Activated naive CD8-positive, alpha-beta T cell treated with anti-CD3 and anti-CD28 coated beads for 36 hours (primary cell): ENCODE measurements at regions not wholly inside any gene's neighbourhood (a gene's known extent, or its start where the extent isn't known, plus 50 kb on each side); places are given as distances from the start of the nearest gene placed in this dataset.

Experiments used
- DNase-seq: peaks from one replicate; pipeline ENCODE4 v3.0.0; 2021
- H3K27ac Mint-ChIP-seq: one replicate; pipeline ENCODE4 v1.8.0; 2022; ENCODE audit warnings: mild to moderate bottlenecking, moderate library complexity, mixed read lengths
- H3K27me3 Mint-ChIP-seq: one replicate; pipeline ENCODE4 v1.8.0; 2022; ENCODE audit warnings: mild to moderate bottlenecking, mixed read lengths
- H3K36me3 Mint-ChIP-seq: one replicate; pipeline ENCODE4 v1.8.0; 2021; ENCODE audit warnings: mild to moderate bottlenecking, mixed read lengths
- H3K4me1 Mint-ChIP-seq: one replicate; pipeline ENCODE4 v1.8.0; 2021; ENCODE audit warnings: mixed read lengths
- H3K4me3 Mint-ChIP-seq: one replicate; pipeline ENCODE4 v1.8.0; 2022; ENCODE audit warnings: mild to moderate bottlenecking, moderate library complexity, mixed read lengths
- H3K9me3 Mint-ChIP-seq: one replicate; pipeline ENCODE4 v1.8.0; 2022; ENCODE audit warnings: mixed read lengths

DNA sequence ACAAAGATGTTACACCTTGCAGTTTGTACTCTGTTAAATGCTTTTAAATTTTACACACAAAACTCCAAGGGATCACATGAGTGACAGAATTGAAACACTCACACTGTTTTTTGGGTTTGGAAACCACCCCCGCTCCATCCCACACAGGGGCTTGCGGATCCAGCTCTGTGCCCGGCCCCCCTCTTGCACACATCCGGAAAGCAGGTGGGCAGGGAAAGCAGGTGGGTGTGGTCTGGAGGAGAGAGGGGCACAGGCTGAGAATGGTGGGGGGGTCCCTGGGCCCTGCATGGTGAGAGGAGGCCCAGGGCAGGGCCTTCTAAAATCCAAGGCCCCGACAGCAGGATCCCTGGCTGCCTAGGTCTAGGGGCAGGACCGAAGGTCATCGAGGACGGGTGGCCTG, 88.5 kb upstream of the HPCAL1 start:
- no peaks in the 10 kb centered on the region for H3K4me1 Mint-ChIP-seq
- no peak for DNase-seq
- no peak overlapping the region for H3K27ac Mint-ChIP-seq
- no peak overlapping the region for H3K4me3 Mint-ChIP-seq
- no peaks in the 10 kb centered on the region for H3K36me3 Mint-ChIP-seq
- no peaks in the 10 kb centered on the region for H3K27me3 Mint-ChIP-seq
- H3K9me3 Mint-ChIP-seq = no peaks in the 10 kb centered on the region

DNA sequence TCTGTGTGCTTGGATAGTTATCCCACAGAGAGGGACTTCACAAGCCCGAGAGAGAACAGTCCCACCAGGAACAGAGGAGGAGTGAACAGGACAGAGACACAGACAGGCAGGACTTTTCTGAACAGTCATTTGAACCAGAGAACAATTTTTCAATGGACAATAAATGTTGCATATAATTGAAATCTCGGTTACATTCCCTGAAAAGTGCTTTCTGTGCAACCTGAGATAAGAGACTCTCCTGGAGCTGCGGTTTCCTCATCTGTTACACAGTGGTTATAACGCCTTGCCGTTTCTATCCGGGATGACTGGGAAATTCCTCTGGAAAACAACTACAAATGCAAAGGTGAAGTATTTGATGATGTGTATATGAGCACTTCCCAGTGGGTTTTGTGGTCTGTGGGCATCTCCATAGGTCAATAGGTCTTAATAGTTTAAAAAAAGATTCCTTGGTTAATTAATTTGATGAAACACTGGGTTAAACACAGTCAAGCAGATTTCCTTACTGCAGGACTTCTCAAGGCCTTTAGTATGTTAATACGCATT, 87.2 kb upstream of the HPCAL1 start:
- no peaks in the 10 kb centered on the region for H3K4me1 Mint-ChIP-seq
- no peak for DNase-seq
- H3K4me3 Mint-ChIP-seq = no peak overlapping the region
- H3K27me3 Mint-ChIP-seq = no peaks in the 10 kb centered on the region
- no peaks in the 10 kb centered on the region for H3K9me3 Mint-ChIP-seq
- H3K36me3 Mint-ChIP-seq = no peaks in the 10 kb centered on the region
- no peak overlapping the region for H3K27ac Mint-ChIP-seq

DNA sequence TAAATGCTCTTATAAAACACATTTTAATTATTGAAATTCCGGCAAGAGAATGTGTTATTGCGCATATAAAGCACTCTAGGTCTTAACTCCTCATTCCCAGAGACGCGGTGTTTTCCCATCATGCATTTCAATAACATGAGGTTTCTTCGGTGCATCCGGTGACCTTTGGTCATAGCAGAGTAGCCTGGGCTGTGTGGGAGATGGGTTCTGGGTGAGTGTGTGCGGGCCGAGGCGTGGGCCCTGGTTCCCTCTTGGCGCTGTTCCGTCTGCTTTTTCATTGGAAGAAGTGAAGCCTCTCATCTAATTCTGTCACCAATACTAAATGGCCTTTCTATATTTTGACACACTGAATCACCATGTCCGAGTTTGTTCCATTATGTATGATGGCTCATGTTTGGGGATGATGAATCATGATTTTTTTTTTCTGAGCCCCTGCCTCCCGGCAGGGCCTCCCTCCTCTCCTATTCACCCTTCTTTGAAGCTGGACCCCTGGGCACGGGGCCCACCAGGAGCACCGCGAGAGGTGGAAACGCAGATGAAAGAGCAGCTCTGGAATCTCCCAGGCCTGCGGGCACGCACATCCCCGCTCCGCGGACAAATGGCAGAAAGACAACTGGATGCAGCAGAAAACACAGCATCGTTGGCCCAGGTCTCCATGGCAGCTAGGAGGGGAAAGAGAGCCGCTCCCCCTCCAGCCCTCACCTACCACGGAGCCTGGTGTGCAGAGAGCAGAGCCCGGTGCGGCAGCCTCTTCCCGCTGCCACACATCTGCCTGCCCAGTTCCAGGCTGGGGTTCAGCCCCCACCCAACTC, 85.8 kb upstream of the HPCAL1 start:
- no peak for DNase-seq
- Mint-ChIP-seq H3K27ac (no peak overlapping the region), H3K4me3 (no peak overlapping the region), H3K36me3 (no peaks in the 10 kb centered on the region), H3K27me3 (no peaks in the 10 kb centered on the region), H3K4me1 (no peaks in the 10 kb centered on the region), H3K9me3 (no peaks in the 10 kb centered on the region)

- DNase-seq = no peak
- Mint-ChIP-seq H3K4me3 (no peak overlapping the region), H3K36me3 (no peaks in the 10 kb centered on the region), H3K27ac (no peak overlapping the region), H3K9me3 (no peaks in the 10 kb centered on the region), H3K27me3 (no peaks in the 10 kb centered on the region), H3K4me1 (peaks cover under 1% of the 10 kb centered on the region)
Observed at GRCh38 chr2:10217489-10218435, 84.9 kb upstream of the HPCAL1 start.

GRCh38 chr2:10220045-10220901, 82.4 kb upstream of the HPCAL1 start:
- no peaks in the 10 kb centered on the region for H3K9me3 Mint-ChIP-seq
- no peak overlapping the region for H3K4me3 Mint-ChIP-seq
- DNase-seq = no peak
- H3K36me3 Mint-ChIP-seq = no peaks in the 10 kb centered on the region
- no peak overlapping the region for H3K27ac Mint-ChIP-seq
- no peaks in the 10 kb centered on the region for H3K27me3 Mint-ChIP-seq
- H3K4me1 Mint-ChIP-seq = peaks cover 4% of the 10 kb centered on the region

GRCh38 chr2:10220902-10221391, 81.8 kb upstream of the HPCAL1 start:
- Mint-ChIP-seq H3K9me3 (no peaks in the 10 kb centered on the region), H3K36me3 (no peaks in the 10 kb centered on the region), H3K27ac (no peak overlapping the region), H3K4me1 (peaks cover 4% of the 10 kb centered on the region), H3K27me3 (no peaks in the 10 kb centered on the region), H3K4me3 (no peak overlapping the region)
- no peak for DNase-seq

DNA sequence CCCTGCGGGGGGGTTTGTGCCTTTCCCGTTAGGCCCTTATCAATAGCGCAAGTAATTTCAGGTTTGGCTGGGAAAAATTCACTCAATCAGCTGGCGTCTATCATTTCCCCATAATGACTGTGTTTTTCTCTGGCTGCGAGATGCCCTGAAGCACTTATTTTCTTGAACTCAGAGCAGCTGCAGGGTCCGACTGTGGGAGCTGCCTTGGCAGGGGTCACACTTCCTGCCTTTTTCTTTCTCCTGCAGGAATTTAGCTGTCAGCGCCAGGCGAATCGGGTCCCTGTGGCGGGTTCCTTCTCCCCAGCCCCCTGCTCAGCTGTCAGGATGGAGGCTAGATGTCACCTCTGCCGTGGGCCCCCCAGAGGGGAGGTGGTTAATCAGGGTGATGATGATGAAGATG, 81.3 kb upstream of the HPCAL1 start:
- Mint-ChIP-seq H3K9me3 (no peaks in the 10 kb centered on the region), H3K4me1 (peaks cover 4% of the 10 kb centered on the region), H3K27ac (no peak overlapping the region), H3K4me3 (no peak overlapping the region), H3K36me3 (no peaks in the 10 kb centered on the region), H3K27me3 (no peaks in the 10 kb centered on the region)
- DNase-seq = no peak

DNA sequence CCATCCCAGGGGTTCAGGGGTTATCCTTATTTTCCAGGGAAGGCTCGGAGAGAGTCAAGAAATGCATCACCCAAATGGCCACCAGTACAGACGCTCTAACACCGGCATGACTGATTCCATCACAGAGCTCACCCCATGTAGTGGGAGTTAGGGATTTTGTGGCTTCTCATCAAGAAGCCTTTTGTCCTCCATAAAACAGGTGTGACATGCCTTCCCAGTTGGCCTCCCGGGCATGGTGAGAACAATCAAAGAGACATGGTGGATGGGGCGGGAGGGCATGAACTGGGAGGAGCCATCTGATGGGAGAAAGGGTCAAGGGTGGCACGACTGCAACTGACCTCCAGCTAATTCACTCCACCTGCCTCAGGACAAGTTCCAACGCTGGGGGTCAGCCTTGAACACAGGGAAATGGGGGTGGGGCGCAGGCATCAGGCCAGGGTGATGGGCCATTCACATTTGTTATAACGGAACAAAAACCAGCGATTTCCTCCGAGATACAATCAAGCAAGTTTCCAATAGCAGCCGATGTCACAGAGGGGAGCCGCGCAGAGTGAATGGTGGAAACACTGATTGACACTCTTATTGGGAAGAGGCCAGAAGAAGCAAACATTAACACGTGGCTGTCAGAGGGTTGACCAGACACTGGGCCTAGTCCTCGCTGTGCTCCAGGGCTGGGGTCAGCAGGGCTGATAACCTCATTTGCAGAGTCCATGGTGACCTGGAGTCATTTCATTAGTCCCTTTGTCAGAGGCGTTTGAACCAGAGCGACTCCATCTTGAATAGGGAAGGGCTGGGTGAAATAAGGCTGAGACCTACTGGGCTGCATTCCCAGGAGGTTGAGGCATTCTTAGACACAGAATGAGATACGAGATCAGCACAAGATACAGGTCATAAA, 80.5 kb upstream of the HPCAL1 start:
- H3K27ac Mint-ChIP-seq = no peak overlapping the region
- H3K36me3 Mint-ChIP-seq = no peaks in the 10 kb centered on the region
- no peaks in the 10 kb centered on the region for H3K9me3 Mint-ChIP-seq
- no peak for DNase-seq
- H3K4me1 Mint-ChIP-seq = peaks cover 4% of the 10 kb centered on the region
- no peak overlapping the region for H3K4me3 Mint-ChIP-seq
- H3K27me3 Mint-ChIP-seq = no peaks in the 10 kb centered on the region

GRCh38 chr2:10223471-10223870, 79.2 kb upstream of the HPCAL1 start:
- Mint-ChIP-seq H3K4me1 (peaks cover 4% of the 10 kb centered on the region), H3K9me3 (no peaks in the 10 kb centered on the region), H3K27me3 (no peaks in the 10 kb centered on the region), H3K27ac (no peak overlapping the region), H3K36me3 (no peaks in the 10 kb centered on the region), H3K4me3 (no peak overlapping the region)
- DNase-seq = no peak

GRCh38 chr2:10223932-10224720, 78.6 kb upstream of the HPCAL1 start:
- DNase-seq = no peak
- Mint-ChIP-seq H3K27ac (no peak overlapping the region), H3K27me3 (no peaks in the 10 kb centered on the region), H3K36me3 (no peaks in the 10 kb centered on the region), H3K4me1 (peaks cover 4% of the 10 kb centered on the region), H3K4me3 (no peak overlapping the region), H3K9me3 (no peaks in the 10 kb centered on the region)

DNA sequence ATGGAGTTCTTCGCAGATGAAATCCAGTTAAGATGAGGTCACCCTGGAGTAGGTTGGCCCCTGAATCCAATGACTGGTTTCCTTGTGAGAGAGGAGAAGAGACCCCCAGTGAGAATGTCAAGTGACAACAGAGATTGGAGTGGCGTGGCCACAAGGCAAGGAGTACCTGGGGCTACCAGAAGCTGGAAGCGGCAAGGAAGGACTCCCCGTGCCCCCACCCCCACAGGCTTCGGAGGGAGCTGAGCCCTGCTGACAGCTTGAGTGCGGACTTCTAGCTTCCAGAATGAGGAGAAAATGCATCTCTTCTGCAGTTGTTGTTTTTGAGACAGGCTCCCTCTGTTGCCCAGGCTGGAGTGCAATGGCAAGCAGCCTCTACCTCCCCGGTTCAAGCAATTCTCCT, 78.0 kb upstream of the HPCAL1 start:
- no peaks in the 10 kb centered on the region for H3K36me3 Mint-ChIP-seq
- no peaks in the 10 kb centered on the region for H3K27me3 Mint-ChIP-seq
- H3K27ac Mint-ChIP-seq = no peak overlapping the region
- peaks cover 4% of the 10 kb centered on the region for H3K4me1 Mint-ChIP-seq
- no peak for DNase-seq
- no peaks in the 10 kb centered on the region for H3K9me3 Mint-ChIP-seq
- no peak overlapping the region for H3K4me3 Mint-ChIP-seq

DNA sequence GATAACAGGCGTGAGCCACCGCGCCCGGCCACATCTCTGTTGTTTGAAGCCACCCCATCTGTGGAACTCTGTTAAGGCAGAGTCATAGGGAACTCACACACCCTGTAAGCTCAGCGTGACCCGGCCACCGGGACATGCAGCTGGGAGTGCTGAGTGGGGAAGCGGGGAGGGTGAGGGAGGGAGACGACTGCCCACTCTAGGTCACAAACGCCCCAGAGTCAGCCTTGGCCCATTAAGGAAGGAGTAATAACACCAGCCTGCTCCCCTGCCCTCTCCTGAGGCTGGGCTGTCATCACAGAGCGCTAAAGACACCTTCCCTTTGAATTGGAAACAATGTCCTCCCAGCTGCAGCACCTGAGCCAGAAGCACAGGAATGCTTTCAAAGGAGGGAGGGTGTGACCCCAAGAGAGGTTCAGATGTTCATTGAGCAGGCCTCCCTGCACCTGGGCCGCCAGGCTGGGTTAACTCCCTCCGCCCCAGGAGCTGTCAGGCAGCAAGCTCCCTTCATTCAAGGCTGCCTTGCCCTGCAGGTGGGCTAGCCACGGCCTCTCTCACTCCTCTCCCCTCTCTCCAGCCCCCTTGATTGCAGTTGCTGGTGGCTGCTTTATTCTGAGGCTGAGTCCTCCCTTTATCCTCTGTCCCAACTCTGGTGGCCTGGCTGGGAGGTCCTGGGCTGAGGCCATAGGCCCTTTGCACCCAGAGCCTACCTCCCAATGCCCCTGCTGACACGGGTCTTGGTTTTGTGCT, 77.2 kb upstream of the HPCAL1 start:
- peaks cover 4% of the 10 kb centered on the region for H3K4me1 Mint-ChIP-seq

More for the DNA sequence above, 77.2 kb upstream of the HPCAL1 start:
- no peaks in the 10 kb centered on the region for H3K27me3 Mint-ChIP-seq
- no peak overlapping the region for H3K27ac Mint-ChIP-seq
- H3K9me3 Mint-ChIP-seq = no peaks in the 10 kb centered on the region
- no peaks in the 10 kb centered on the region for H3K36me3 Mint-ChIP-seq
- no peak overlapping the region for H3K4me3 Mint-ChIP-seq
- DNase-seq = no peak
